ENCODE measurements at regions not wholly inside any gene's neighbourhood (a gene's known extent, or its start where the extent isn't known, plus 50 kb on each side); places are given as distances from the start of the nearest gene placed in this dataset.

GRCh38 chr2:6089474-6089873, 397.3 kb downstream of the SOX11 start:
- TF ChIP-seq EZH2 (IDR thresholded peaks at IDR 0.05; ENCODE audit: insufficient read depth, low read length) = no peak
- TF ChIP-seq, protein P1, sequence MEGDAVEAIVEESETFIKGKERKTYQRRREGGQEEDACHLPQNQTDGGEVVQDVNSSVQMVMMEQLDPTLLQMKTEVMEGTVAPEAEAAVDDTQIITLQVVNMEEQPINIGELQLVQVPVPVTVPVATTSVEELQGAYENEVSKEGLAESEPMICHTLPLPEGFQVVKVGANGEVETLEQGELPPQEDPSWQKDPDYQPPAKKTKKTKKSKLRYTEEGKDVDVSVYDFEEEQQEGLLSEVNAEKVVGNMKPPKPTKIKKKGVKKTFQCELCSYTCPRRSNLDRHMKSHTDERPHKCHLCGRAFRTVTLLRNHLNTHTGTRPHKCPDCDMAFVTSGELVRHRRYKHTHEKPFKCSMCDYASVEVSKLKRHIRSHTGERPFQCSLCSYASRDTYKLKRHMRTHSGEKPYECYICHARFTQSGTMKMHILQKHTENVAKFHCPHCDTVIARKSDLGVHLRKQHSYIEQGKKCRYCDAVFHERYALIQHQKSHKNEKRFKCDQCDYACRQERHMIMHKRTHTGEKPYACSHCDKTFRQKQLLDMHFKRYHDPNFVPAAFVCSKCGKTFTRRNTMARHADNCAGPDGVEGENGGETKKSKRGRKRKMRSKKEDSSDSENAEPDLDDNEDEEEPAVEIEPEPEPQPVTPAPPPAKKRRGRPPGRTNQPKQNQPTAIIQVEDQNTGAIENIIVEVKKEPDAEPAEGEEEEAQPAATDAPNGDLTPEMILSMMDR (IDR thresholded peaks at IDR 0.05; ENCODE audit: insufficient read depth, low read depth, low read length) = no peak
